Naive thymus-derived CD8-positive, alpha-beta T cell (primary cell): ENCODE measurements at regions not wholly inside any gene's neighbourhood (a gene's known extent, or its start where the extent isn't known, plus 50 kb on each side); places are given as distances from the start of the nearest gene placed in this dataset.
A peak's percentile ranks its signal among the peaks of the same experiment; 100 is the strongest.
"Not testable (repeated sequence)": the region's sequence is repeated elsewhere in the genome, so short reads cannot be mapped to it uniquely, and the experiment has no call there.

Source experiments
- ATAC-seq, 2 donors: fragments of 150-1000 bp; cut with Tn5 transposase in 1 of 2; sonication (Bioruptor Pico), chemical (Tn5 transposase) in 1 of 2; 1 replicate in 1 of 2; 2 replicates in 1 of 2; pipeline ENCODE4 v1.10.0; 2021; ENCODE audit warnings: mild to moderate bottlenecking in 2 of 2, moderate library complexity in 2 of 2
- POLR2A ChIA-PET: fragments of 350-600 bp; sonication (Branson Sonifier 250); formaldehyde crosslinking; loops from one replicate; lab custom pipeline; 2021; ENCODE audit warnings: antibody characterized with exemption; lab: Charles Lee
- DNase-seq, 10 donors: peaks; one replicate each; pipeline versions ENCODE4 v3.0.0 to v3.0.0-alpha.2; 2020 to 2022
- H3K27ac Mint-ChIP-seq, 10 donors: one replicate each; pipeline ENCODE4 v1.8.0; 2020 to 2022; ENCODE audit warnings: mild to moderate bottlenecking in 10 of 10, mixed read lengths in 10 of 10, moderate library complexity in 4 of 10, inconsistent platforms in 1 of 10
- H3K27me3 Mint-ChIP-seq, 5 donors: one replicate each; pipeline ENCODE4 v1.8.0; 2021 to 2022; ENCODE audit warnings: mixed read lengths in 5 of 5
- H3K36me3 Mint-ChIP-seq, 3 donors: one replicate each; pipeline ENCODE4 v1.8.0; 2020 to 2022; ENCODE audit warnings: mixed read lengths in 3 of 3, mild to moderate bottlenecking in 2 of 3, inconsistent platforms in 1 of 3
- H3K4me1 Mint-ChIP-seq, 4 donors: one replicate each; pipeline ENCODE4 v1.8.0; 2021 to 2022; ENCODE audit warnings: mixed read lengths in 4 of 4
- H3K4me3 Mint-ChIP-seq, 10 donors: one replicate each; pipeline ENCODE4 v1.8.0; 2020 to 2022; ENCODE audit warnings: mild to moderate bottlenecking in 10 of 10, mixed read lengths in 10 of 10, moderate library complexity in 6 of 10, inconsistent platforms in 1 of 10
- H3K9me3 Mint-ChIP-seq, 9 donors: one replicate each; pipeline ENCODE4 v1.8.0; 2020 to 2022; ENCODE audit warnings: mixed read lengths in 9 of 9, mild to moderate bottlenecking in 3 of 9, inconsistent platforms in 1 of 9, moderate library complexity in 1 of 9

DNA sequence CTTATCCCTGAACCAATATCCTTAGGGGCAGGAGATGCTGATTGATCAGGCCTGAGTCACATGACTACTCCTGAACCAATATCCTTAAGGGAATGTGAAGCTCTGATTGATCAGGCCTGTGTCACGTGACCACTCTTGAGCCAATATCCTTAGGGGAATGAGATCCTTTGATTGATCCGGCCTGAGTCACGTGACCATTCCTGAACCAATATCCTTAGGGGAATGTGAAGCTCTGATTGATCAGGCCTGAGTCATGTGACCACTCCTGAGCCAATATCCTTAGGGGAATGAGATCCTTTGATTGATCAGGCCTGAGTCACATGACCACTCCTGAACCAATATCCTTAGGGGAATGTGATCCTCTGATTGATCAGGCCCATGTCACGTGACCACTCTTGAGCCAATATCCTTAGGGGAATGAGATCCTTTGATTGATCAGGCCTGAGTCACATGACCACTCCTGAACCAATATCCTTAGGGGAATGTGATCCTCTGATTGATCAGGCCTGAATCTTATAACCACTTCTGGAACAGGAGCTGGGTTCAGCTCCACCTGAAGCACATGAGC is 100.6 kb upstream of the TMEM132D start:
- H3K4me3 Mint-ChIP-seq, ATAC-seq, H3K27ac Mint-ChIP-seq, POLR2A ChIA-PET, H3K36me3 Mint-ChIP-seq, DNase-seq, H3K4me1 Mint-ChIP-seq, H3K9me3 Mint-ChIP-seq: not testable (repeated sequence)
- H3K27me3 Mint-ChIP-seq: peaks cover 0 to 21% (median 6%) of the 10 kb centered on the region in 5 donors

DNA sequence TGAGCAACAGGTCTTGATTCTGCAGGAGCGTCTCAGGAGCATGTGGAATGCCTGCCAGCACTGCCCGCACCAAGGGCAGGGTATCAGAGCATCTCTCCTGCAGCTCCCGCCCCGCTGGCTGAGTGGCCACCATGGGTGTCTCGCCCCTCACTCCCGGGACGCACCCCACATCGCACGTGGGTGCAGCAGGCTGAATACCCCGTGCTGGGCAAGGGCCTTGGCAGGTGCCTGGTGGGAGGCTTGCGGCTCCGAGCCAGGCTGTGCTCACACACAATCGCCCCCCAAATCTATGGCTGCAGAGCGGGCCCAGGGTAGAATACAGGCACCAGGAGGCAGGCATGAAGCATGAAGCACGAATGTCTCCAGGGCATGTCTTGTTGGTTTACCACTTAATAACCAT is 103.9 kb upstream of the TMEM132D start:
- POLR2A ChIA-PET: no interaction called here
- DNase-seq: no peak
- Mint-ChIP-seq H3K4me1 (no peaks in the 10 kb centered on the region), H3K27ac (no peak overlapping the region), H3K36me3 (no peaks in the 10 kb centered on the region), H3K9me3 (no peaks in the 10 kb centered on the region), H3K4me3 (no peak overlapping the region), H3K27me3 (peaks cover 0 to 10% (median 9%) of the 10 kb centered on the region in 5 donors)
- no peak for ATAC-seq

DNA sequence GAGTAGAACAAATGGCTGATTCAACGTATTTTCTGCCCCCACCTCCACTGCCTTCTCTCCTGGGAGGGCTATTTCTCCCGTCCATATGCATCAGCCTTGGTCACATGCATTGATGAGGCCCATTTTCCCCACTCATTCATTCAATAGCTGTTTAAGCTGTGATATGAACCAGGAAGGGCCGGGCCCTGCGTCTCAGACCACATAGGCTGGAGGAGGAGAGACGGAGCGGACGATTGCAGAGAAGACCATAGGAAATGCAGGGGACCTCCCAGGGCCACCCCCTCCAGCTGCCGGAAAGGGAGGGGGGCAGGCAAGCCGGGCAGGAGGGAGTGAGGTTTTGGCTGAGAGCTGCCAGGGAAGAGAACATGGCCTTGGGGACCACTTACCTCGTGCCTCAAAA is 104.4 kb upstream of the TMEM132D start:
- POLR2A ChIA-PET: no interaction called here

DNA sequence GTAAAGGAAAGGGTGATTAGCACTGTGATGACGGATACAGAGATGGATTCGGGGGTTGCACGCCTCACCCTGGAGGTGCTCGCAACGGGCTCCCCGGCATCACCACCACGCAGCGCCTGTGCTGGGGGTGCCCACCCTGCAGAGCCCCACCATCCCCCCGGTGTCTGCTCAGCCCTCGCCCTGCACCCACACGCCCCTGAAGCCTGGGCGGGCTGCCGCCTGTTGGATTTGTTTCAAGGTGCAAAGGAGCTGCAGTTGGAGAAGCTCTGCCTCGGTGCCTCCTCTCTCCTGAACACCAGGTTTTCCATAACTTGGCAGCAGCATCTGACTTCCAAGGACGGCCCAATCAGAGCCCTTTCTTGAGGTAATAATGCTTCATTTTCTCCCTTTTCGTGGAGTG is 106.1 kb upstream of the TMEM132D start:
- Mint-ChIP-seq H3K36me3 (no peaks in the 10 kb centered on the region), H3K4me3 (no peak overlapping the region), H3K27me3 (peaks cover 0 to 12% (median 9%) of the 10 kb centered on the region in 5 donors), H3K9me3 (no peaks in the 10 kb centered on the region), H3K4me1 (no peaks in the 10 kb centered on the region), H3K27ac (no peak overlapping the region)
- POLR2A ChIA-PET: no interaction called here
- ATAC-seq (no peak), DNase-seq (no peak)

More for the DNA sequence above, 104.4 kb upstream of the TMEM132D start:
- no peaks in the 10 kb centered on the region for H3K9me3 Mint-ChIP-seq
- no peaks in the 10 kb centered on the region for H3K4me1 Mint-ChIP-seq
- no peaks in the 10 kb centered on the region for H3K36me3 Mint-ChIP-seq
- no peak overlapping the region for H3K27ac Mint-ChIP-seq
- ATAC-seq (no peak), DNase-seq (no peak)
- peaks cover 0 to 10% (median 7%) of the 10 kb centered on the region in 5 donors for H3K27me3 Mint-ChIP-seq
- no peak overlapping the region for H3K4me3 Mint-ChIP-seq

DNA sequence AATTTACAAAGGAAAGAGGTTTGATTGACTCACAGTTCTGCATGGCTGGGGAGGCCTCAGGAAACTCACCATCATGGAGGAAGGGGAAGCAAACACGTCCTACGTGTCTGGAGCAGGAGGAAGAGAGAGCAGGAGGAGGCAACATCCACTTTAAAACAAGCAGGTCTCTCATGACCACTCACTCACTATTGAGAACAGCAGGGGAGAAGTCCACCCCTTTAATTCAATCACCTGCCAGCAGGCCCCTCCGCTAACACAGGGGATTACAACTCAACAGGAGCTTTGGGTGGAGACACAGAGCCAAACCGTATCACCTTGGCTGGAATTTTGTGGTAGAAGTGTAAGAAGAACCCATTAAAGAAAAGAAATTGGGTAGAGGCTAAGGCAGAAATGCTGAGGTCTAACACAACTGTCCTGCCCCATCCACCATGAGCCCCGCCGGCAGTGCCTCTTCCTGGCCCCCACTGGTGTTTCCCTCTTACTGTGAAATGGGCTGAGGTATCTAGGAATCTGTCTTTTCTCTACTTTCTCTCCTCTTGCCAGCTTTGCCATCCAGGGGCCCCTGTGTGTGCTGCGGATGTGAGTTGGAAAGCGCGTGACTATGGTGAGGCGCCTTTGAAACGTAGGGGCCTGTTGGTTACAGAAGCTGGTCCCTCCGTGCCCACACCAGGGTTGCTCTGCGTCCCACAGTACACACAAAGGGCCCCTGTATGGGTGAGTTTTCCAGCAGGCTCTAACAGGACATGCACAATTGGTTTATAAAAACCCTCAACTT is 108.0 kb upstream of the TMEM132D start:
- peaks cover 2 to 23% (median 9%) of the 10 kb centered on the region in 5 donors for H3K27me3 Mint-ChIP-seq
- no peaks in the 10 kb centered on the region for H3K36me3 Mint-ChIP-seq
- POLR2A ChIA-PET: no interaction called here
- no peaks in the 10 kb centered on the region for H3K9me3 Mint-ChIP-seq
- no peak overlapping the region for H3K27ac Mint-ChIP-seq
- no peak for ATAC-seq
- DNase-seq: no peak
- H3K4me3 Mint-ChIP-seq: no peak overlapping the region
- H3K4me1 Mint-ChIP-seq: no peaks in the 10 kb centered on the region

DNA sequence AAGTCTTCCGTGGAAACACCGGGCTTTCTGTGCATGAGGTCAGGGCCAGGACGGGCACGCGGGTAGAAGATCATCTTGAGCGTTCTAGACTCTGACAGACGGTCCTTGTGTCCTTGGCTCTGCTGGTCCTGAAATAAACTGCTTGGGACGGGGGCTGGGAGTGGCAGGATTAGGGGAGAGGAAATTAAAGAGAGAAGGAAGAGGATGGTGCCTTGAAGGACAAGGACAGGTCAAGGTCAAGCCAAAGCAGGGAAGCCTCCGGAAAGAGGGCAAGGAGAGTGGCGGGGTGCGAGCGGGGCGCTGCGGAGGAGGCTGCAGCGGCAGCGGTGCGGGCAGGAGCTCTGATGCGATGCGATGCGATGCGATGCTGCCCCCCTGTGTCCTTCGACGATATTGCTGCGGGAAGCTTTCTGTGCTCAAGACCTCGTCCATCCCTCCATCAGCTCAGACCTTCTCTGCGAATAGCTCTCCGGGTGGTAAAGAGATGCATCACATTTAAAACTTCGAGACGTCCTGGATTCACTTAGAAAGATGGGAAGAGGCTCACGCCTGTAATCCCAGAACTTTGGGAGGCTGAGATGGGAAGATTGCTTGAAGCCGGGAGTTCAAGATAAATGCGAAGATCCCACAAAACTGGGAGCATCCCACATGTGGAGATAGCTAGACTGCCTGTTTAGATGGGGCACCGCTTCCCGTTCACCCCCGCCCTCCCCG is 110.1 kb upstream of the TMEM132D start:
- no peaks in the 10 kb centered on the region for H3K9me3 Mint-ChIP-seq
- H3K27ac Mint-ChIP-seq: no peak overlapping the region
- no peaks in the 10 kb centered on the region for H3K36me3 Mint-ChIP-seq
- H3K4me1 Mint-ChIP-seq: no peaks in the 10 kb centered on the region
- POLR2A ChIA-PET: no interaction called here
- H3K4me3 Mint-ChIP-seq: no peak overlapping the region
- ATAC-seq: peak in 1 of 2 donors; percentile 33
- peak in 3 of 10 donors; percentile 11 to 25 (median 19) for DNase-seq
- peaks cover 0 to 29% (median 3%) of the 10 kb centered on the region in 5 donors for H3K27me3 Mint-ChIP-seq

DNA sequence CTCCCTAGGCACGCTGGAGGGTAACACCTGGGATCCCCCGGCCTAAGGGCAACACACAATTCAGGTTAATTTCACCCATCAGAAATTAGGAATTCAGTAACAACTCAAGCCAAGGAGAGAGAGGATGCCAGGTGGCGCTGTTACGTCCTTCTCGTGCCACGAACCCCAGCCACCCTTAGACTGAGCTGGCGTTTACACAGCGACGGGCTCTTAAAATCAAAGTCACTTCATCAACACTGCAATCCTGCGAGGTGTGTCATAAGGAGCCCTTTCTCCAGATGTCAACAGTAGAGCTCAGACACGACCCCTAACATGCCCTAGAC is 110.6 kb upstream of the TMEM132D start:
- POLR2A ChIA-PET: no interaction called here
- peaks cover 0 to 31% (median 3%) of the 10 kb centered on the region in 5 donors for H3K27me3 Mint-ChIP-seq
- H3K36me3 Mint-ChIP-seq: no peaks in the 10 kb centered on the region
- ATAC-seq: no peak
- no peak for DNase-seq
- H3K27ac Mint-ChIP-seq: no peak overlapping the region
- H3K4me1 Mint-ChIP-seq: no peaks in the 10 kb centered on the region
- H3K9me3 Mint-ChIP-seq: no peaks in the 10 kb centered on the region
- H3K4me3 Mint-ChIP-seq: no peak overlapping the region

DNA sequence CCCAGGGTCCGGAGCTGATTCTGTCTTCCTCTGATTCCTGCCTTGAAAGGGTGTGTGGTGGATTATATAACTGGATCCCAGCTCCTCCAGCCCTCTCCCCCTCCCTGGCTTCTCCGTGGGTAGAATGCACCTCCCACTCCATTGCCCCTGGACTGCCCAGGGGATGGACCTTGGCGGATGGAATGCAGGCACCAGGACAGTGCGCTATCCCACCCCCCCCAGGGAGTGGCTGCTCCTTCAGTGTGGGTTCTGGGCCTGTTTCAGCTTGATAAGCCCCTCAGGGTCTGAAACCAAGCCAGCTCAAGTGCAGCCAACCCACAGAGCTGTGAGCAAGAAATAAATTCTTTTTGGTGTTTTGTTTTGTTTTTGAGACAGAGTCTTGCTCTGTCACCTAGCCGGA is 112.4 kb upstream of the TMEM132D start:
- H3K4me3 Mint-ChIP-seq: no peak overlapping the region
- H3K27ac Mint-ChIP-seq: no peak overlapping the region
- DNase-seq (no peak), ATAC-seq (no peak)
- H3K27me3 Mint-ChIP-seq: peaks cover 0 to 28% (median 4%) of the 10 kb centered on the region in 5 donors
- no peaks in the 10 kb centered on the region for H3K4me1 Mint-ChIP-seq
- H3K9me3 Mint-ChIP-seq: no peaks in the 10 kb centered on the region
- H3K36me3 Mint-ChIP-seq: no peaks in the 10 kb centered on the region
- POLR2A ChIA-PET: no interaction called here

DNA sequence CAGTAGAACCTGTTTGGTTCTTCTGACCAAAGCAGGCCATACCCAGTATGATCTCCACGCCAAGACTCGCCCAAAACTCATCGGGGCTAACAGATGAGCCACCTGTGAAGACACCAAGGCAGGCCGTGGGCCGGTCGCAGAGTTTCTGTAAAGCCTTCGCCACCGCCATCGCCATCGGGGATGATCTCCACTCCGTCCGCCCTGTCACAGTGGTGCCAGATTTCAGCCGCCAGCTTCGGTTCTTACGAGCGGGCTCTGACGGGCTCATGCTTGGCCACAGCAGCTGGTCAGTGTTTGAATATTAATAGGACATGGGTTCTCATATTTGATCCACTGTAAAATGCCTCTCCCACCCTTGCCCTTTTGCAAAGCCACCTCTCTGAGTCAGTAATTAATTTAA is 113.2 kb upstream of the TMEM132D start:
- POLR2A ChIA-PET: no interaction called here
- Mint-ChIP-seq H3K9me3 (no peaks in the 10 kb centered on the region), H3K27me3 (peaks cover 0 to 26% (median 4%) of the 10 kb centered on the region in 5 donors), H3K4me3 (no peak overlapping the region), H3K27ac (no peak overlapping the region), H3K4me1 (no peaks in the 10 kb centered on the region), H3K36me3 (no peaks in the 10 kb centered on the region)
- DNase-seq (no peak), ATAC-seq (no peak)

DNA sequence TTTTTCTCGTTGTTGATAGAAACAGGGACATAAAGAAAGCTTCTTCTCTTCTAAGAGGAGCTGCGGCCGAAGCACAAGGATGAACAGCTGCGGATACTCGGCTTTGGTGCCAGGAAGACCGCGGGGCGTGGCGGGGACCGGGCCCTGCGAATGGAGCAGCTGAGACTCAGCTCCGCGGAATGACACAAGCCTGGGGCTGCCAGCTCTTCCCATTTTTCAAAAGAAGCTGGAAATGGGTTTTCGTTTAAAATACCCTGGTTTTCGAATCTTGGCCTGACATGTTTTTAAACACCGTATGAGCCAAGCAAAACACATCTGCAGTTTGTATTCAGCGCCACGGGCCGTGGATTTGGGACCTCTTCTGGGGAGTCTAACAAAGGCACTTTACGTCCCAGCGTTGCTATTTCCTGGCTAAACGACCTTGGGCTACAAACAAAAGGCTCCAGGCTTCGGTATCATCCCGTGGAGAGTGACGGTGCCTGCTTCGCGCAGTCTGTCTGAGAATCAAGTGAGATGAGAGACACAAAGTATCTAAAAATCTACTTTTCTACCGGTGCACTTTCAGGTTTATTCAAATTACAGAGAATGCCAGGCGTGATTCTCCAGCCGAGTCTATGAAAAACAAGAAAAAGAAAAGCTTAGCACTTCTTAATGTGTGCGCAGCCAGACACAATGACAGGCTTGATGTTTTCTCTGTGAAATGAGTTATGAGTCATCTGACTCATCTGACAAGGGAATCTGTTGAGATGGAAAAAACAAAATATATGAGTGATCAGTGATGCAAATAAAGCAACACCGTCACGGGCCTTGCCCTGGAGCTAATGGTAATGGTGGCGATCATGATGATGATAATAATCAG is 114.0 kb upstream of the TMEM132D start:
- Mint-ChIP-seq H3K36me3 (no peaks in the 10 kb centered on the region), H3K4me3 (no peak overlapping the region)

DNA sequence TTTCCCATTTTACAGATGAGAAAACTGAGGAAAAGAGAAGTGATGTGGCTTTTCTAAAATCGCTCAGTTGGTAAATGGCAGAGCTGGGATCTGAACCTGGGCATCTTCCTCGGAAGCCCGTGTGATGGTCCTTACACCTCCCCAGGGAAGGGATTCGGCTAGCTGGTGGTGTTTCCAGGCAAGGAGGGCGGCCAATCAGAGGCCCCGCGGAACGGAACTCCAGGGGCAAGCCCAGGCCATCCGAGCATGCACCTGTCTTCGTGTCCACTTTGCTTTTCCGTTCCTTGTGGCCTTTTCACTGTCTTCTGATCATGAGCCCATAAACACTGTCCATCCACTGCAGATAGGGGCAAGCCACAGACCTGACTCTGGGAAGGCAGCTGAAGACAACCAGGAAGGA is 114.8 kb upstream of the TMEM132D start:
- Mint-ChIP-seq H3K4me3 (no peak overlapping the region), H3K27me3 (peaks cover 3 to 26% (median 10%) of the 10 kb centered on the region in 5 donors), H3K4me1 (peaks cover 0 to 1% (median 0%) of the 10 kb centered on the region in 4 donors), H3K36me3 (no peaks in the 10 kb centered on the region), H3K27ac (no peak overlapping the region), H3K9me3 (no peaks in the 10 kb centered on the region)
- POLR2A ChIA-PET: no interaction called here
- DNase-seq (no peak), ATAC-seq (no peak)

More for the DNA sequence above, 114.0 kb upstream of the TMEM132D start:
- Mint-ChIP-seq H3K27ac (no peak overlapping the region), H3K27me3 (peaks cover 2 to 26% (median 4%) of the 10 kb centered on the region in 5 donors), H3K9me3 (no peaks in the 10 kb centered on the region), H3K4me1 (no peaks in the 10 kb centered on the region)
- no peak for DNase-seq
- POLR2A ChIA-PET: no interaction called here
- no peak for ATAC-seq

DNA sequence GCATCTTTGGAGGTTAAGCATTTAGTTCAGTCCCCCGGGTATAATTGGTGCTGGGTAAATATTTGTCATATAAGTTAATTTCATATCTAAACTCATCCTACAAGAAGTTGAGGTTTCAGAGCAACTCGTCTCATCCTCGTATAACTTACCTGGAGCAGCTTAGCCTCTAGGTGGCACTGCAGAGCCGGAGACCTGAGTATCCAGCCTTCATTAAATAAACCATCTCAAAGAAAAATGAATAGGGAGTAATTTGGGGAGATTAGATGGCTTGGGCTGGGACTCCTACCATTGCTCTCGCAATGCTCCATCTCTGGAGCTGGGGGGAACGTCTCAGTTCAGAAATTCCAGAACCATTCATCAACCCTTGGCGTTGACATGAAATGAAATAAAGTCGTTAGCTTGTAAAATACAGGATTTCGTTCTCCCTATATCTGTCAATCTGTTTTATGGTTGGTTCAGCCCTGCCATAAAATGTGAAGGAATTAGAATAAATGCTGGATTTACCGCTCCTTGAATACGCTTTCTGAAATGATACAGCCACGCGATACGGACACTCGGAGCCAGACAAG is 122.9 kb upstream of the TMEM132D start:
- Mint-ChIP-seq H3K27ac (no peak overlapping the region), H3K4me1 (peaks cover 0 to 1% (median 0%) of the 10 kb centered on the region in 4 donors), H3K36me3 (no peaks in the 10 kb centered on the region), H3K4me3 (no peak overlapping the region), H3K9me3 (no peaks in the 10 kb centered on the region), H3K27me3 (peaks cover 3 to 51% (median 18%) of the 10 kb centered on the region in 5 donors)
- DNase-seq (peak in 2 of 10 donors; percentile 12 to 25), ATAC-seq (no peak)
- POLR2A ChIA-PET: no interaction called here
